Memory B cell (primary cell): ENCODE measurements at regions not wholly inside any gene's neighbourhood (a gene's known extent, or its start where the extent isn't known, plus 50 kb on each side); places are given as distances from the start of the nearest gene placed in this dataset.

Source experiments
- ATAC-seq: fragments of 150-1000 bp; cut with Tn5 transposase; 2 replicates; pipeline ENCODE4 v1.10.0; 2021; ENCODE audit warnings: low read depth, mild to moderate bottlenecking, moderate library complexity
- DNase-seq, 2 donors: peaks; one replicate each; pipeline ENCODE4 v3.0.0; 2022; ENCODE audit warnings: low spot score in 2 of 2
- H3K27ac Mint-ChIP-seq: one replicate; pipeline ENCODE4 v1.8.0; 2022; ENCODE audit warnings: mild to moderate bottlenecking, moderate library complexity, mixed read lengths
- H3K27me3 Mint-ChIP-seq: one replicate; pipeline ENCODE4 v1.8.0; 2022; ENCODE audit warnings: mixed read lengths
- H3K36me3 Mint-ChIP-seq: one replicate; pipeline ENCODE4 v1.8.0; 2022; ENCODE audit warnings: mild to moderate bottlenecking, mixed read lengths
- H3K4me1 Mint-ChIP-seq: one replicate; pipeline ENCODE4 v1.8.0; 2022; ENCODE audit warnings: mixed read lengths
- H3K4me3 Mint-ChIP-seq: one replicate; pipeline ENCODE4 v1.8.0; 2022; ENCODE audit warnings: mild to moderate bottlenecking, moderate library complexity, mixed read lengths
- H3K9me3 Mint-ChIP-seq: one replicate; pipeline ENCODE4 v1.8.0; 2022; ENCODE audit warnings: mixed read lengths

GRCh38 chr12:105929192-105929591, 209.6 kb downstream of the NUAK1 start:
- ATAC-seq (no peak), DNase-seq (no peak)
- Mint-ChIP-seq H3K36me3 (no peaks in the 10 kb centered on the region), H3K27ac (no peak overlapping the region), H3K27me3 (peaks cover 4% of the 10 kb centered on the region), H3K4me3 (no peak overlapping the region), H3K9me3 (peaks cover 7% of the 10 kb centered on the region), H3K4me1 (no peaks in the 10 kb centered on the region)

- Mint-ChIP-seq H3K4me1 (no peaks in the 10 kb centered on the region), H3K27me3 (peaks cover 7% of the 10 kb centered on the region), H3K9me3 (peaks cover 7% of the 10 kb centered on the region), H3K36me3 (no peaks in the 10 kb centered on the region), H3K4me3 (no peak overlapping the region), H3K27ac (no peak overlapping the region)
- ATAC-seq (no peak), DNase-seq (no peak)
Measured at GRCh38 chr12:105930557-105931503, 207.9 kb downstream of the NUAK1 start.

- Mint-ChIP-seq H3K27ac (no peak overlapping the region), H3K36me3 (no peaks in the 10 kb centered on the region), H3K4me1 (no peaks in the 10 kb centered on the region), H3K4me3 (no peak overlapping the region), H3K27me3 (peaks cover 7% of the 10 kb centered on the region), H3K9me3 (peaks cover 7% of the 10 kb centered on the region)
- no peak for ATAC-seq
- no peak for DNase-seq
Measured at GRCh38 chr12:105931762-105932570, 206.8 kb downstream of the NUAK1 start.

- no peak for DNase-seq
- ATAC-seq: no peak
- no peaks in the 10 kb centered on the region for H3K36me3 Mint-ChIP-seq
- no peak overlapping the region for H3K27ac Mint-ChIP-seq
- H3K27me3 Mint-ChIP-seq: peaks cover 4% of the 10 kb centered on the region
- H3K4me3 Mint-ChIP-seq: no peak overlapping the region
- H3K4me1 Mint-ChIP-seq: no peaks in the 10 kb centered on the region
- peaks cover under 1% of the 10 kb centered on the region for H3K9me3 Mint-ChIP-seq
Measured at GRCh38 chr12:105933671-105934665, 204.8 kb downstream of the NUAK1 start.

- Mint-ChIP-seq H3K27ac (no peak overlapping the region), H3K4me1 (no peaks in the 10 kb centered on the region)
- no peak for DNase-seq
Measured at GRCh38 chr12:105935106-105935505, 203.6 kb downstream of the NUAK1 start.

GRCh38 chr12:105935981-105936380, 202.8 kb downstream of the NUAK1 start:
- ATAC-seq (no peak), DNase-seq (no peak)
- no peaks in the 10 kb centered on the region for H3K4me1 Mint-ChIP-seq
- H3K27ac Mint-ChIP-seq: no peak overlapping the region
- H3K4me3 Mint-ChIP-seq: no peak overlapping the region
- no peaks in the 10 kb centered on the region for H3K36me3 Mint-ChIP-seq
- H3K9me3 Mint-ChIP-seq: no peaks in the 10 kb centered on the region
- H3K27me3 Mint-ChIP-seq: peaks cover 4% of the 10 kb centered on the region

More at GRCh38 chr12:105935106-105935505, 203.6 kb downstream of the NUAK1 start:
- Mint-ChIP-seq H3K36me3 (no peaks in the 10 kb centered on the region), H3K9me3 (no peaks in the 10 kb centered on the region), H3K27me3 (peaks cover 4% of the 10 kb centered on the region), H3K4me3 (no peak overlapping the region)
- no peak for ATAC-seq

- no peaks in the 10 kb centered on the region for H3K4me1 Mint-ChIP-seq
- H3K27me3 Mint-ChIP-seq: peaks cover 4% of the 10 kb centered on the region
- H3K9me3 Mint-ChIP-seq: no peaks in the 10 kb centered on the region
- H3K36me3 Mint-ChIP-seq: no peaks in the 10 kb centered on the region
- no peak overlapping the region for H3K4me3 Mint-ChIP-seq
- ATAC-seq (no peak), DNase-seq (no peak)
- H3K27ac Mint-ChIP-seq: no peak overlapping the region
Measured at GRCh38 chr12:105936496-105936895, 202.3 kb downstream of the NUAK1 start.

GRCh38 chr12:105937009-105937408, 201.7 kb downstream of the NUAK1 start:
- no peak for ATAC-seq
- Mint-ChIP-seq H3K27me3 (peaks cover 4% of the 10 kb centered on the region), H3K9me3 (no peaks in the 10 kb centered on the region), H3K4me1 (no peaks in the 10 kb centered on the region), H3K36me3 (no peaks in the 10 kb centered on the region), H3K27ac (no peak overlapping the region), H3K4me3 (no peak overlapping the region)
- no peak for DNase-seq

- Mint-ChIP-seq H3K36me3 (no peaks in the 10 kb centered on the region), H3K27me3 (peaks cover 4% of the 10 kb centered on the region), H3K4me1 (no peaks in the 10 kb centered on the region), H3K4me3 (no peak overlapping the region), H3K9me3 (no peaks in the 10 kb centered on the region), H3K27ac (no peak overlapping the region)
- ATAC-seq (no peak), DNase-seq (no peak)
Measured at GRCh38 chr12:105939181-105939721, 199.5 kb downstream of the NUAK1 start.

- no peak overlapping the region for H3K4me3 Mint-ChIP-seq
- H3K9me3 Mint-ChIP-seq: no peaks in the 10 kb centered on the region
- H3K27ac Mint-ChIP-seq: no peak overlapping the region
- no peaks in the 10 kb centered on the region for H3K4me1 Mint-ChIP-seq
- peaks cover 6% of the 10 kb centered on the region for H3K27me3 Mint-ChIP-seq
- ATAC-seq (no peak), DNase-seq (no peak)
- H3K36me3 Mint-ChIP-seq: no peaks in the 10 kb centered on the region
Measured at GRCh38 chr12:105942281-105942680, 196.5 kb downstream of the NUAK1 start.

GRCh38 chr12:105943525-105943924, 195.2 kb downstream of the NUAK1 start:
- H3K4me1 Mint-ChIP-seq: no peaks in the 10 kb centered on the region
- H3K36me3 Mint-ChIP-seq: no peaks in the 10 kb centered on the region
- no peaks in the 10 kb centered on the region for H3K9me3 Mint-ChIP-seq
- ATAC-seq (no peak), DNase-seq (no peak)
- no peak overlapping the region for H3K4me3 Mint-ChIP-seq
- H3K27ac Mint-ChIP-seq: no peak overlapping the region
- peaks cover 6% of the 10 kb centered on the region for H3K27me3 Mint-ChIP-seq

- no peak overlapping the region for H3K4me3 Mint-ChIP-seq
- H3K9me3 Mint-ChIP-seq: peaks cover 6% of the 10 kb centered on the region
- no peaks in the 10 kb centered on the region for H3K36me3 Mint-ChIP-seq
- ATAC-seq (no peak), DNase-seq (no peak)
- no peaks in the 10 kb centered on the region for H3K4me1 Mint-ChIP-seq
- H3K27ac Mint-ChIP-seq: no peak overlapping the region
- peaks cover 10% of the 10 kb centered on the region for H3K27me3 Mint-ChIP-seq
Measured at GRCh38 chr12:105944628-105945027, 194.1 kb downstream of the NUAK1 start.

- ATAC-seq (no peak), DNase-seq (no peak)
- Mint-ChIP-seq H3K27ac (no peak overlapping the region), H3K4me1 (no peaks in the 10 kb centered on the region), H3K9me3 (peaks cover 6% of the 10 kb centered on the region), H3K27me3 (peaks cover 8% of the 10 kb centered on the region), H3K4me3 (no peak overlapping the region), H3K36me3 (no peaks in the 10 kb centered on the region)
Measured at GRCh38 chr12:105945880-105946279, 192.9 kb downstream of the NUAK1 start.
